ENCODE measurements at regions not wholly inside any gene's neighbourhood (a gene's known extent, or its start where the extent isn't known, plus 50 kb on each side); places are given as distances from the start of the nearest gene placed in this dataset.

- no peak for DNase-seq (ENCODE audit: extremely low spot score)
- ChIA-PET POLR2A (no interaction called here), CTCF (no interaction called here)
- TF ChIP-seq CTBP1 (IDR thresholded peaks at IDR 0.05; ENCODE audit: borderline replicate concordance) (no peak), FOXM1 (IDR thresholded peaks at IDR 0.05; ENCODE audit: borderline replicate concordance) (no peak), SUZ12 (IDR thresholded peaks at IDR 0.05) (no peak), ELF4 (IDR thresholded peaks at IDR 0.05) (no peak), FOXK2 (IDR thresholded peaks at IDR 0.05) (no peak), LEF1 (IDR thresholded peaks at IDR 0.05; ENCODE audit: borderline replicate concordance) (no peak), ZNF384 (IDR thresholded peaks at IDR 0.05) (no peak), HDGF (IDR thresholded peaks at IDR 0.05; ENCODE audit: borderline replicate concordance) (no peak), NFRKB (IDR thresholded peaks at IDR 0.05) (no peak), BHLHE40 (IDR thresholded peaks at IDR 0.05; ENCODE audit: borderline replicate concordance) (no peak), TARDBP (IDR thresholded peaks at IDR 0.05) (no peak), SP1 (IDR thresholded peaks at IDR 0.05) (no peak), ARNT (IDR thresholded peaks at IDR 0.05) (no peak), FOXA1 (IDR thresholded peaks at IDR 0.05) (no peak)
- TF ChIP-seq, protein P1, sequence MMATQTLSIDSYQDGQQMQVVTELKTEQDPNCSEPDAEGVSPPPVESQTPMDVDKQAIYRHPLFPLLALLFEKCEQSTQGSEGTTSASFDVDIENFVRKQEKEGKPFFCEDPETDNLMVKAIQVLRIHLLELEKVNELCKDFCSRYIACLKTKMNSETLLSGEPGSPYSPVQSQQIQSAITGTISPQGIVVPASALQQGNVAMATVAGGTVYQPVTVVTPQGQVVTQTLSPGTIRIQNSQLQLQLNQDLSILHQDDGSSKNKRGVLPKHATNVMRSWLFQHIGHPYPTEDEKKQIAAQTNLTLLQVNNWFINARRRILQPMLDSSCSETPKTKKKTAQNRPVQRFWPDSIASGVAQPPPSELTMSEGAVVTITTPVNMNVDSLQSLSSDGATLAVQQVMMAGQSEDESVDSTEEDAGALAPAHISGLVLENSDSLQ (IDR thresholded peaks at IDR 0.05) = no peak
Measured at GRCh38 chr4:27524224-27524623, 663.6 kb downstream of the STIM2 start.

DNA sequence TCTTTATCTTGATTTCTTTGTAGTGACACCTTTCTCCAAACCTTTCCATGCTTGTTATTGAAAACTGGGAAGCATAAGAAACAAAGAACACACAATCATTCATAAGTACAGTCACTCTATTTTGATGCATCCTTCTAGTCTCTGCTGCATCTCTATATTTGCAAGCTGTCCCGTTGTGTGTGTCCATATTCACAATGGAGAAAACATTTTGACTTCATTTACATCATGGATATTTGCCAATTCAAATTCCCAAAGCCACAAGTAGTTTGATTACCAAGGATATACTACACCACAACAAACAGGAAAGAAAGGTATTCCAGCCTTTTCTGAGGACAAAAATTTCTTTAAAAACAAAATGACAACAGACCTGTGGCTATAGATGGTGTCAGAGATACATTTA is 673.8 kb downstream of the STIM2 start:
- POLR2A ChIA-PET = no interaction called here
- DNase-seq (ENCODE audit: extremely low spot score) = no peak
- CTCF ChIA-PET = no interaction called here
- TF ChIP-seq TARDBP (IDR thresholded peaks at IDR 0.05) = no peak
- TF ChIP-seq SUZ12 (IDR thresholded peaks at IDR 0.05) = no peak
- no peak for TF ChIP-seq L3MBTL2 (conservative IDR thresholded peaks at IDR 0.05)
- TF ChIP-seq FOXK2 (IDR thresholded peaks at IDR 0.05) = no peak

DNA sequence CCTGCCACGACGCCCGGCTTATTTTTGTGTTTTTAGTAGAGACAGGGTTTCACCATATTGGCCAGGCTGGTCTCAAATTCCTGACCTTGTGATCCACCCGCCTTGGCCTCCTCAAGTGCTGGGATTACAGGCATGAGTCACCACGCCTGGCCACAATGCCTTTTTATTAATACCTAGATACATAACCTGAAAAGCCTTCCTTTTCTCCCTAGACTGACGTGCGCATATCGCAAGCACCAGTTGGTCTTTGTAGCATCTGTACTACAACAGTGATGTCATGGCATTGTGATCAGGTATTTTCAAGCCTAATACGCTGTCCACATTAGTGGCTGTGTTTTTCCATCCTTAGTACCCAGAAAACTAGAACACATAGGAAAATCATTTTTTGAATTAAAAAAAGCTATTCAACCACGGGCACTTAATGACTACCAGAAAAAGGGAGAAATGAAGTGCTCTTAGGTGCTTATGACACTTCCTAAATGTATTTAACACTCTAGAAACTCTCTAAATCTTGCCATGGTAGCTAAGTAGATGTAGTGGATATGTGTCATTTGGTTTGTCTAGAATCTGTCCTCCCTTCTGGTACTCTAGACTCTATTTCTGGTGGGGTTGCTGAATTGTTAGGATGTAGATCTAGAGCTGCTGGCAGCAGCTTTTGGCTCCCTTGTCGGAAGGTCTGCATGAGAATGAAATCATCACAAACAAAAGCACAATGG is 707.8 kb downstream of the STIM2 start:
- ChIA-PET CTCF (no interaction called here), POLR2A (no interaction called here)
- no peak for TF ChIP-seq CTBP1 (IDR thresholded peaks at IDR 0.05; ENCODE audit: borderline replicate concordance)
- no peak for DNase-seq (ENCODE audit: extremely low spot score)

DNA sequence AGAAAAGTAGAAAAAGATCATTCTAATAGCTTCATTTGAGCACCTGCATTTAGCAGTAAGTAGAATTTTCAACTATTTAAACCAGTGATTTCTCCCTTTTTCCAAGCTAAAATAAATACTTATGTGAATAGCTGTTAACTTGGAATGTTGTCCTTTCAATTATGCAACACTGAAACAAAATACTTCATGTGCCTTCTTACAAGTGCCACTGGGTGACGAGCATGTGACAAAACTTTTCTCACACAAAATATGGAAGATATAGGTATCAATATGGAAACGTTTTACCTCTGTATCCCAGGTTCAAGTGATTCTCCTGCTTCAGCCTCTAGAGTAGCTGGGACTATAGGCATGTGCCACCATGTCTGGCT is 708.3 kb downstream of the STIM2 start:
- ChIA-PET CTCF (no interaction called here), POLR2A (no interaction called here)
- no peak for TF ChIP-seq ELF4 (IDR thresholded peaks at IDR 0.05)
- TF ChIP-seq ZNF384 (IDR thresholded peaks at IDR 0.05) = no peak
- no peak for TF ChIP-seq ARNT (IDR thresholded peaks at IDR 0.05)
- no peak for TF ChIP-seq HDGF (IDR thresholded peaks at IDR 0.05; ENCODE audit: borderline replicate concordance)
- no peak for TF ChIP-seq LEF1 (IDR thresholded peaks at IDR 0.05; ENCODE audit: borderline replicate concordance)
- no peak for TF ChIP-seq FOXM1 (IDR thresholded peaks at IDR 0.05; ENCODE audit: borderline replicate concordance)
- TF ChIP-seq FOXK2 (IDR thresholded peaks at IDR 0.05) = no peak
- no peak for TF ChIP-seq L3MBTL2 (conservative IDR thresholded peaks at IDR 0.05)
- TF ChIP-seq SUZ12 (IDR thresholded peaks at IDR 0.05) = no peak
- no peak for TF ChIP-seq FOXA1 (IDR thresholded peaks at IDR 0.05)
- TF ChIP-seq, protein P1 (IDR thresholded peaks at IDR 0.05) = no peak
- TF ChIP-seq CTBP1 (IDR thresholded peaks at IDR 0.05; ENCODE audit: borderline replicate concordance) = no peak
- no peak for TF ChIP-seq BHLHE40 (IDR thresholded peaks at IDR 0.05; ENCODE audit: borderline replicate concordance)
- no peak for TF ChIP-seq SP1 (IDR thresholded peaks at IDR 0.05)
- TF ChIP-seq TARDBP (IDR thresholded peaks at IDR 0.05) = no peak
- TF ChIP-seq NFRKB (IDR thresholded peaks at IDR 0.05) = no peak
- no peak for DNase-seq (ENCODE audit: extremely low spot score)

- POLR2A ChIA-PET = no interaction called here
- no peak for TF ChIP-seq FOXK2 (IDR thresholded peaks at IDR 0.05)
- no peak for TF ChIP-seq BHLHE40 (IDR thresholded peaks at IDR 0.05; ENCODE audit: borderline replicate concordance)
- TF ChIP-seq L3MBTL2 (conservative IDR thresholded peaks at IDR 0.05) = no peak
- no peak for TF ChIP-seq ZNF384 (IDR thresholded peaks at IDR 0.05)
- CTCF ChIA-PET = no interaction called here
- no peak for DNase-seq (ENCODE audit: extremely low spot score)
Measured at GRCh38 chr4:27574743-27575142, 714.1 kb downstream of the STIM2 start.

- DNase-seq (ENCODE audit: extremely low spot score) = no peak
- POLR2A ChIA-PET = no interaction called here
- TF ChIP-seq TARDBP (IDR thresholded peaks at IDR 0.05) (no peak), L3MBTL2 (conservative IDR thresholded peaks at IDR 0.05) (no peak), ZNF384 (IDR thresholded peaks at IDR 0.05) (no peak), LEF1 (IDR thresholded peaks at IDR 0.05; ENCODE audit: borderline replicate concordance) (no peak), NFRKB (IDR thresholded peaks at IDR 0.05) (no peak), ELF4 (IDR thresholded peaks at IDR 0.05) (no peak), BHLHE40 (IDR thresholded peaks at IDR 0.05; ENCODE audit: borderline replicate concordance) (no peak), FOXM1 (IDR thresholded peaks at IDR 0.05; ENCODE audit: borderline replicate concordance) (no peak), HDGF (IDR thresholded peaks at IDR 0.05; ENCODE audit: borderline replicate concordance) (no peak), FOXA1 (IDR thresholded peaks at IDR 0.05) (no peak)
- TF ChIP-seq, protein P1 (IDR thresholded peaks at IDR 0.05) = no peak
- CTCF ChIA-PET = no interaction called here
Measured at GRCh38 chr4:27577951-27578350, 717.3 kb downstream of the STIM2 start.

GRCh38 chr4:27592738-27593137 is 732.1 kb downstream of the STIM2 start:
- CTCF ChIA-PET = no interaction called here
- POLR2A ChIA-PET = no interaction called here
- no peak for TF ChIP-seq SUZ12 (IDR thresholded peaks at IDR 0.05)
- no peak for TF ChIP-seq HDGF (IDR thresholded peaks at IDR 0.05; ENCODE audit: borderline replicate concordance)
- no peak for TF ChIP-seq FOXA1 (IDR thresholded peaks at IDR 0.05)
- no peak for TF ChIP-seq SP1 (IDR thresholded peaks at IDR 0.05)
- no peak for TF ChIP-seq LEF1 (IDR thresholded peaks at IDR 0.05; ENCODE audit: borderline replicate concordance)
- TF ChIP-seq, protein P1 (IDR thresholded peaks at IDR 0.05) = no peak
- TF ChIP-seq ZNF384 (IDR thresholded peaks at IDR 0.05) = no peak
- no peak for TF ChIP-seq TARDBP (IDR thresholded peaks at IDR 0.05)
- no peak for DNase-seq (ENCODE audit: extremely low spot score)

Measured in HEK293T (cell line).